ENCODE measurements at regions not wholly inside any gene's neighbourhood (a gene's known extent, or its start where the extent isn't known, plus 50 kb on each side); places are given as distances from the start of the nearest gene placed in this dataset.

DNA sequence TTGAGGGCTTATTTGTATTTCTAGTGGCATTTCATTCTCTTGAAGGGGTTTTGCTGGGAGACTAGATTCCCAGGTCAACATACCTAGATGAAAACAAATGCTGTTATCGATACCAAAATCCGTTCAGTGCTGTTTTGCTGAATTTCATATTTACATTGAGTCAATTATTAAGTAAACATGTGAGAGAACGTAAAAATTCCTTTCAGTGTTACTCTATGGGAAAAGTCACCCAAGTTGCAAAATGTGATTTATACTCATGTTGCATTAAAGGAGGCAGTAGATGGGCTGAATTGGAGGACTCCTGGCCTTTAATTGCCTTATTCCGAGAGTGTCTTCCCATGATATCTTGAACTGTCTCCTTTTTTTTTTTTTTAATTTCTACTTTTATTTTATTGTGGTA, 1011.3 kb upstream of the NR2F2 start:
- no peak for DNase-seq
- no peak overlapping the region for H3K27ac ChIP-seq
- no peak for TF ChIP-seq POLR2AphosphoS5 (IDR thresholded peaks at IDR 0.05)
- TF ChIP-seq, protein P1, sequence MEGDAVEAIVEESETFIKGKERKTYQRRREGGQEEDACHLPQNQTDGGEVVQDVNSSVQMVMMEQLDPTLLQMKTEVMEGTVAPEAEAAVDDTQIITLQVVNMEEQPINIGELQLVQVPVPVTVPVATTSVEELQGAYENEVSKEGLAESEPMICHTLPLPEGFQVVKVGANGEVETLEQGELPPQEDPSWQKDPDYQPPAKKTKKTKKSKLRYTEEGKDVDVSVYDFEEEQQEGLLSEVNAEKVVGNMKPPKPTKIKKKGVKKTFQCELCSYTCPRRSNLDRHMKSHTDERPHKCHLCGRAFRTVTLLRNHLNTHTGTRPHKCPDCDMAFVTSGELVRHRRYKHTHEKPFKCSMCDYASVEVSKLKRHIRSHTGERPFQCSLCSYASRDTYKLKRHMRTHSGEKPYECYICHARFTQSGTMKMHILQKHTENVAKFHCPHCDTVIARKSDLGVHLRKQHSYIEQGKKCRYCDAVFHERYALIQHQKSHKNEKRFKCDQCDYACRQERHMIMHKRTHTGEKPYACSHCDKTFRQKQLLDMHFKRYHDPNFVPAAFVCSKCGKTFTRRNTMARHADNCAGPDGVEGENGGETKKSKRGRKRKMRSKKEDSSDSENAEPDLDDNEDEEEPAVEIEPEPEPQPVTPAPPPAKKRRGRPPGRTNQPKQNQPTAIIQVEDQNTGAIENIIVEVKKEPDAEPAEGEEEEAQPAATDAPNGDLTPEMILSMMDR (IDR thresholded peaks at IDR 0.05), result no peak
- TF ChIP-seq POLR2A (IDR thresholded peaks at IDR 0.05), result no peak
- no peak for TF ChIP-seq EP300 (IDR thresholded peaks at IDR 0.05)
- no peaks in the 10 kb centered on the region for H3K36me3 ChIP-seq
- H3K9me3 ChIP-seq, result no peaks in the 10 kb centered on the region
- no peaks in the 10 kb centered on the region for H3K4me1 ChIP-seq
- intact Hi-C loops (cut with DNase I), result no loop called here
- H3K4me3 ChIP-seq, result no peak overlapping the region
- 59 to 74% methylated on average over 4 of the region's 4 CpGs for WGBS, 2 donors
- H3K27me3 ChIP-seq, result no peaks in the 10 kb centered on the region

DNA sequence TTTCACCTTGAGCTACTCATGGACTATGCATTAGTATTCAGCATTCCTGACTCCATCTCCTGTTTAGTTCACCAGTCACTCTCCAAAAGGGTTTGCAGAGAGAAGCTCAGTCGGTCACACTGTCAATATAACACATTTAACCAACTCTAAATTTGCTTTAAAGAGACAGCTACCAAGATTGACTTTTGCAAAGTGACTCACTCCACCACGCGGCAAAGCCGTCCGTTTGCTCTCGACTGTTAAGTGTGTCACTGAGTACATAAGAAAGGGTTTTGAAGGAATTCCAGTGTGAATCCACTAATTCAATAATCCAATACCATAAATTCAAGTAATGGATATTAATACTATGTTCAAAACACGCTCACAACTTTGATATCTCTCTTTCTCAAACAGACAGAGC, 1006.7 kb upstream of the NR2F2 start:
- Histone ChIP-seq H3K4me3 (no peak overlapping the region), H3K4me1 (peaks cover 0 to 7% (median 6%) of the 10 kb centered on the region in 4 donors), H3K27me3 (peaks cover 5 to 18% (median 6%) of the 10 kb centered on the region in 3 donors), H3K36me3 (no peaks in the 10 kb centered on the region), H3K9me3 (no peaks in the 10 kb centered on the region), H3K27ac (no peak overlapping the region)
- 54 to 69% methylated on average over 7 of the region's 7 CpGs for WGBS, 2 donors
- TF ChIP-seq EP300 (IDR thresholded peaks at IDR 0.05) (no peak), POLR2A (IDR thresholded peaks at IDR 0.05) (no peak), POLR2AphosphoS5 (IDR thresholded peaks at IDR 0.05) (no peak)
- TF ChIP-seq, protein P1 (IDR thresholded peaks at IDR 0.05), result no peak
- intact Hi-C loops (cut with DNase I), result no loop called here
- no peak for DNase-seq

DNA sequence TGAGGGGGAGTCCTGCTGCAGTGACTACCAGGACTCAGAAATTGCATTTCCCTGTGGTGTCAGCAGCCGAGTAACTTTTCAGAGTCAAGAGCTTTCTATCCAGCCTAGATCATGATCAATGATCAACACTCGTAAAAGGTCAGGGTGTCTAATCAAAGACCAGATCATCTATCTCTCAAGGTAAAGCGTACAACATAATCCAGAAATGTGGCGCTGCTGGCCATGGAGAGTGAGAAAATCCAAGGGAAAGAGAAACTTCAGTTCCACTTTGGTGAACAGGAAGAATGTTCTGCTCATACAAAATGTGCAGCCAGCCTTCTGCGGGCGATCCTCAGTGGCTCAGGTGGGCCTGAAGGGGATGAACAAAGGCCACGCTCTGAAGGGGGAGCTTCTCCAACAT, 1005.8 kb upstream of the NR2F2 start:
- H3K27ac ChIP-seq, result peak overlapping the region in 1 of 4 donors; percentile 77
- no peaks in the 10 kb centered on the region for H3K9me3 ChIP-seq
- H3K4me1 ChIP-seq, result peaks cover 0 to 7% (median 6%) of the 10 kb centered on the region in 4 donors
- intact Hi-C loops (cut with DNase I), result no loop called here
- H3K27me3 ChIP-seq, result peaks cover 5 to 18% (median 6%) of the 10 kb centered on the region in 3 donors
- TF ChIP-seq POLR2AphosphoS5 (IDR thresholded peaks at IDR 0.05) (no peak), EP300 (IDR thresholded peaks at IDR 0.05) (no peak), POLR2A (IDR thresholded peaks at IDR 0.05) (no peak)
- TF ChIP-seq, protein P1 (IDR thresholded peaks at IDR 0.05), result no peak
- 72 to 79% methylated on average over 7 of the region's 7 CpGs for WGBS, 2 donors
- DNase-seq, result no peak
- no peak overlapping the region for H3K4me3 ChIP-seq
- H3K36me3 ChIP-seq, result no peaks in the 10 kb centered on the region

DNA sequence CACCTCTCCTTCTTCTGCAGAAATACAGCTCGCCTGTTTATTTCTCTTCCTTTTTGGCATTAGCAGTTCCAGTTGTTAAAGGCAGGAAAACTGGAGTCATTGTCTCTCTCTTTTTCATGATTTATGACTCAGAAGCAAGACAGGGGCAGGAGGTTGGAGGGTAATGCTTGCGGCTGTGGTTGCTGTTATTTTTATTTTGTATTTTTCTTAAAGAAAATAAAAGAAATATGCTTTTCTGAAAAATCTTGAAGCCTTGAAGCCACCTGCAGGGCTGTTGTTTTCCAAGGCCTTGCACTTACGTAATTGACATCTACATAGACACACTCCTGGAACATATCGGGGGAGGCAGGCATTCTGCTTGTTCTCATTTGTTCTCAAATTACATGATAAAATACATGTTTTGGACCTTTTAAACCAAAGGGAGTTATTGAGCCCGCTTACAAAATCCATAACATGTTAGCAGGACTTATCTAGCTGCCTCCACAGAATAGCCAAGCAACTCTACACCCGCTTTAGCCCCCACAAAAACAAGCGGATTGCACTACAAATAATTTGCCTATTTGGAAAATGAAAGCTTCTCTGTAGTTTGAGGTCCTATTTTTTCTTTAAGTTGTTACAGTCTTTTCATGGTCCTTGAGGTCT, 1004.6 kb upstream of the NR2F2 start:
- DNase-seq, result no peak
- intact Hi-C loops (cut with DNase I), result no loop called here
- H3K4me3 ChIP-seq, result peak overlapping the region in 2 of 4 donors; percentile 28 to 45

More for the DNA sequence above, 1004.6 kb upstream of the NR2F2 start:
- Histone ChIP-seq H3K9me3 (no peaks in the 10 kb centered on the region), H3K36me3 (no peaks in the 10 kb centered on the region), H3K27ac (peak overlapping the region; percentile 43 to 77 (median 48)), H3K27me3 (peaks cover 5 to 18% (median 6%) of the 10 kb centered on the region in 3 donors), H3K4me1 (peaks cover 0 to 7% (median 6%) of the 10 kb centered on the region in 4 donors)
- TF ChIP-seq, protein P1 (IDR thresholded peaks at IDR 0.05), result no peak
- TF ChIP-seq POLR2A (IDR thresholded peaks at IDR 0.05), result no peak
- TF ChIP-seq POLR2AphosphoS5 (IDR thresholded peaks at IDR 0.05), result no peak
- no peak for TF ChIP-seq EP300 (IDR thresholded peaks at IDR 0.05)
- WGBS, 2 donors, result 62 to 79% methylated on average over 7 of the region's 7 CpGs
